GM12874 (cell line): ENCODE measurements at regions not wholly inside any gene's neighbourhood (a gene's known extent, or its start where the extent isn't known, plus 50 kb on each side); places are given as distances from the start of the nearest gene placed in this dataset.

Source experiments
- CTCF ChIP-seq: IDR thresholded peaks from 2 replicates; pipeline ENCODE4 v1.5.1; 2011; ENCODE audit warnings: low read depth, mild to moderate bottlenecking, control low read depth, low read length, moderate library complexity; ENCODE audit not compliant: insufficient read depth

GRCh38 chr3:191133359-191133758 is 65.7 kb upstream of the OSTN start:
- no peak for TF ChIP-seq CTCF

- no peak for TF ChIP-seq CTCF
Observed at GRCh38 chr3:191131305-191131704, 67.7 kb upstream of the OSTN start.

- TF ChIP-seq CTCF, result no peak
Observed at GRCh38 chr3:191123946-191124345, 75.1 kb upstream of the OSTN start.

- no peak for TF ChIP-seq CTCF
Observed at GRCh38 chr3:191123231-191123630, 75.8 kb upstream of the OSTN start.

- no peak for TF ChIP-seq CTCF
Observed at GRCh38 chr3:191120447-191121298, 78.4 kb upstream of the OSTN start.

- TF ChIP-seq CTCF, result no peak
Observed at GRCh38 chr3:191119415-191120295, 79.4 kb upstream of the OSTN start.

- no peak for TF ChIP-seq CTCF
Observed at GRCh38 chr3:191111722-191112121, 87.3 kb upstream of the OSTN start.
